ENCODE measurements at regions not wholly inside any gene's neighbourhood (a gene's known extent, or its start where the extent isn't known, plus 50 kb on each side); places are given as distances from the start of the nearest gene placed in this dataset.

DNA sequence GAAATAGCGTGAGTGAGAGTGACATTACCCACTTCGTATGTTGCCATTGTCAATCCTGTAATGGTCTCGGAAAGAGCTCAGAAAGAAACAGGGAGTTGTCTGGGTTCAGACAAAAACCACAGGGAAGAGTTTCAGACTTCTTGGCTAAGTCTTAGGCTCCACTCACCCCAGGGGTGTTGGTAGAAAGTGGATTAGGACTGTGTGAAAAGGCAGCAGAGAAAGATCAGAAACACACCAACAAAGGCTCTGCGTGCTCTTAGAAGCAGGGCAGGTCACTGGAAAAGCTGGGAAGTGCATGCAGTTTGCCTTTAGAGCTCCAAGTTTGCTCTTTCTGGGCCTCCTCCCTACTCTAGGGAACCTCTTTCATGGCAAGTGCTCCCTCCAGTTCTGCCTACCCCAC, 106.1 kb upstream of the PLXNC1 start:
- H3K36me3 ChIP-seq (ENCODE audit: insufficient read depth, low read length), result no peaks in the 10 kb centered on the region
- H3K27me3 ChIP-seq (ENCODE audit: control insufficient read depth in 1 of 2, insufficient read depth in 2 of 2, low read length in 2 of 2), result no peaks in the 10 kb centered on the region
- no peaks in the 10 kb centered on the region for H3K27me3 Mint-ChIP-seq
- TF ChIP-seq, protein P1, sequence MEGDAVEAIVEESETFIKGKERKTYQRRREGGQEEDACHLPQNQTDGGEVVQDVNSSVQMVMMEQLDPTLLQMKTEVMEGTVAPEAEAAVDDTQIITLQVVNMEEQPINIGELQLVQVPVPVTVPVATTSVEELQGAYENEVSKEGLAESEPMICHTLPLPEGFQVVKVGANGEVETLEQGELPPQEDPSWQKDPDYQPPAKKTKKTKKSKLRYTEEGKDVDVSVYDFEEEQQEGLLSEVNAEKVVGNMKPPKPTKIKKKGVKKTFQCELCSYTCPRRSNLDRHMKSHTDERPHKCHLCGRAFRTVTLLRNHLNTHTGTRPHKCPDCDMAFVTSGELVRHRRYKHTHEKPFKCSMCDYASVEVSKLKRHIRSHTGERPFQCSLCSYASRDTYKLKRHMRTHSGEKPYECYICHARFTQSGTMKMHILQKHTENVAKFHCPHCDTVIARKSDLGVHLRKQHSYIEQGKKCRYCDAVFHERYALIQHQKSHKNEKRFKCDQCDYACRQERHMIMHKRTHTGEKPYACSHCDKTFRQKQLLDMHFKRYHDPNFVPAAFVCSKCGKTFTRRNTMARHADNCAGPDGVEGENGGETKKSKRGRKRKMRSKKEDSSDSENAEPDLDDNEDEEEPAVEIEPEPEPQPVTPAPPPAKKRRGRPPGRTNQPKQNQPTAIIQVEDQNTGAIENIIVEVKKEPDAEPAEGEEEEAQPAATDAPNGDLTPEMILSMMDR (IDR thresholded peaks at IDR 0.05), result no peak
- H3K9me3 ChIP-seq (ENCODE audit: control insufficient read depth in 1 of 2, insufficient read depth in 1 of 2, low read length in 2 of 2), result peaks cover 0 to 11% of the 10 kb centered on the region in 2 experiments
- H3K4me1 ChIP-seq (ENCODE audit: insufficient read depth, low read length), result no peaks in the 10 kb centered on the region
- intact Hi-C loops (cut with DNase I, micrococcal nuclease), result no loop called here
- H3K4me3 ChIP-seq (ENCODE audit: low read length), result no peak overlapping the region
- POLR2A ChIA-PET, result interaction anchor here (1.1 kb wide), 1 partner anchor 60 kb away, joined by 3 read pairs; no protein-coding TSS in a partner anchor
- H3K36me3 Mint-ChIP-seq (ENCODE audit: low read depth), result no peaks in the 10 kb centered on the region
- peaks cover 5% of the 10 kb centered on the region for H3K9me3 Mint-ChIP-seq
- H3K4me1 Mint-ChIP-seq (ENCODE audit: low read depth), result peaks cover 3% of the 10 kb centered on the region
- ATAC-seq (ENCODE audit: poor library complexity) (no peak), DNase-seq (no peak)
- no peak overlapping the region for H3K27ac Mint-ChIP-seq
- no peak overlapping the region for H3K27ac ChIP-seq (ENCODE audit: low read depth in 1 of 2, low read length in 2 of 2)
- CTCF ChIA-PET, result no interaction called here
- H3K4me3 Mint-ChIP-seq, result no peak overlapping the region

DNA sequence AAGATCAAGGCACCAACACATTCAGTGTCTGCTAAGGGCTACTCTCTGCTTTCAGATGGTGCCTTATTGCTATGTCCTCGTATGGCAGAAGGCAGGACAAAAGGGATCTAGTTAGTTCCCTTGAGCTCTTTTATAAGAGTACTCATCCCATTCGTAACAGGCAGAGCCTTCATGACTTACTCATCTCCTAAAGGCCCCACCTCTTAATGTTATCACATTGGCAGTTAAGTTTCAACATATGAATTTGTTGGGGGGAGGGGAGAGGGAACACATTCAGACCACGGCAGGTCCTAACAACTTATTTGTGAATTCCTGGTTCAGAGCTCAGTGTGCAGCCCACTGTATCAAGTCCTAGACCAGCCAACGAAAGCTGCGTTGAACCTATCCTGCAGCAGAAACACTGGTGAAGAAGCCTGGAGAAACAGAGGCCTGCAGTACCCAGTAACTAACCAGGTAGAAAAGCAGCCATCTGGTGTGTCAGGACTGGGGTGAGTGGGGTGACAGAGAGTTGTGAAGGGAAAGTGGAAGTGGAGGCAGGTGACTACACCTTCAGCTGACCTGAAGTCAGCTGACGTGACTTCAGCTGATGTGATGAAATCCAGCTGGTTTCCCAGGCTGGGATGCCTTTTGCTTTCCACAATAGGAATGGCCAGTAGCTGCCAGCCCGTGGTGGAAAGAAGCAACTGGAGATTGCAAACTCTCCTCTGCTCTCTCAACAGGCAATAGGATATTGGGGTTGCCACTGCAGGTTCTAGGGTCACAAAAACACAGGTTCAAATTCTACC, 101.6 kb upstream of the PLXNC1 start:
- H3K27me3 ChIP-seq (ENCODE audit: control insufficient read depth in 1 of 2, insufficient read depth in 2 of 2, low read length in 2 of 2), result no peaks in the 10 kb centered on the region
- TF ChIP-seq, protein P1 (IDR thresholded peaks at IDR 0.05), result no peak
- H3K4me1 Mint-ChIP-seq (ENCODE audit: low read depth), result peaks cover 21% of the 10 kb centered on the region
- CTCF ChIA-PET, result no interaction called here
- ATAC-seq (ENCODE audit: poor library complexity), result no peak
- H3K9me3 Mint-ChIP-seq, result peaks cover 5% of the 10 kb centered on the region
- peaks cover 2% of the 10 kb centered on the region for H3K4me1 ChIP-seq (ENCODE audit: insufficient read depth, low read length)
- H3K27ac ChIP-seq (ENCODE audit: low read depth in 1 of 2, low read length in 2 of 2), result no peak overlapping the region
- POLR2A ChIA-PET, result interaction anchor here (1.0 kb wide), 1 partner anchor 25 kb away, joined by 3 read pairs; no protein-coding TSS in a partner anchor
- peaks cover 0 to 6% of the 10 kb centered on the region in 2 experiments for H3K9me3 ChIP-seq (ENCODE audit: control insufficient read depth in 1 of 2, insufficient read depth in 1 of 2, low read length in 2 of 2)
- no peaks in the 10 kb centered on the region for H3K27me3 Mint-ChIP-seq
- H3K36me3 Mint-ChIP-seq (ENCODE audit: low read depth), result no peaks in the 10 kb centered on the region
- no peaks in the 10 kb centered on the region for H3K36me3 ChIP-seq (ENCODE audit: insufficient read depth, low read length)
- intact Hi-C loops (cut with DNase I, micrococcal nuclease), result no loop called here
- no peak overlapping the region for H3K4me3 ChIP-seq (ENCODE audit: low read length)
- H3K27ac Mint-ChIP-seq, result no peak overlapping the region
- no peak for DNase-seq
- no peak overlapping the region for H3K4me3 Mint-ChIP-seq

GRCh38 chr12:94047781-94048567, 100.4 kb upstream of the PLXNC1 start:
- Mint-ChIP-seq H3K4me1 (ENCODE audit: low read depth) (peaks cover 21% of the 10 kb centered on the region), H3K27ac (peak overlapping the region; percentile 8), H3K9me3 (peaks cover 5% of the 10 kb centered on the region), H3K36me3 (ENCODE audit: low read depth) (no peaks in the 10 kb centered on the region), H3K4me3 (no peak overlapping the region), H3K27me3 (no peaks in the 10 kb centered on the region)
- ATAC-seq (ENCODE audit: poor library complexity) (no peak), DNase-seq (no peak)
- ChIA-PET CTCF (no interaction called here), POLR2A (interaction anchor here (1.0 kb wide), 1 partner anchor 24 kb away, joined by 3 read pairs; no protein-coding TSS in a partner anchor)
- Histone ChIP-seq H3K36me3 (ENCODE audit: insufficient read depth, low read length) (no peaks in the 10 kb centered on the region), H3K4me3 (ENCODE audit: low read length) (no peak overlapping the region), H3K9me3 (ENCODE audit: control insufficient read depth in 1 of 2, insufficient read depth in 1 of 2, low read length in 2 of 2) (peaks cover 0 to 6% of the 10 kb centered on the region in 2 experiments), H3K27ac (ENCODE audit: low read depth in 1 of 2, low read length in 2 of 2) (no peak overlapping the region), H3K4me1 (ENCODE audit: insufficient read depth, low read length) (peaks cover 2% of the 10 kb centered on the region), H3K27me3 (ENCODE audit: control insufficient read depth in 1 of 2, insufficient read depth in 2 of 2, low read length in 2 of 2) (no peaks in the 10 kb centered on the region)
- intact Hi-C loops (cut with DNase I, micrococcal nuclease), result no loop called here
- TF ChIP-seq, protein P1 (IDR thresholded peaks at IDR 0.05), result no peak

Data from CD4-positive, alpha-beta T cell (primary cell).